ENCODE measurements at regions not wholly inside any gene's neighbourhood (a gene's known extent, or its start where the extent isn't known, plus 50 kb on each side); places are given as distances from the start of the nearest gene placed in this dataset.

GRCh38 chr1:58089898-58090534 is 456.5 kb downstream of the OMA1 start:
- H3K9me3 ChIP-seq (ENCODE audit: low read depth, low read length), result no peaks in the 10 kb centered on the region
- no peak overlapping the region for H3K4me3 ChIP-seq (ENCODE audit: insufficient read depth, low read length)
- no peak overlapping the region for H3K4me2 ChIP-seq (ENCODE audit: insufficient read depth, low read length)
- H4K20me1 ChIP-seq (ENCODE audit: insufficient read depth, low read length), result no peaks in the 10 kb centered on the region
- H3K27ac ChIP-seq (ENCODE audit: low read depth, low read length), result no peak overlapping the region
- H3K27me3 ChIP-seq (ENCODE audit: insufficient read depth, low read length), result no peaks in the 10 kb centered on the region
- TF ChIP-seq, protein P1, sequence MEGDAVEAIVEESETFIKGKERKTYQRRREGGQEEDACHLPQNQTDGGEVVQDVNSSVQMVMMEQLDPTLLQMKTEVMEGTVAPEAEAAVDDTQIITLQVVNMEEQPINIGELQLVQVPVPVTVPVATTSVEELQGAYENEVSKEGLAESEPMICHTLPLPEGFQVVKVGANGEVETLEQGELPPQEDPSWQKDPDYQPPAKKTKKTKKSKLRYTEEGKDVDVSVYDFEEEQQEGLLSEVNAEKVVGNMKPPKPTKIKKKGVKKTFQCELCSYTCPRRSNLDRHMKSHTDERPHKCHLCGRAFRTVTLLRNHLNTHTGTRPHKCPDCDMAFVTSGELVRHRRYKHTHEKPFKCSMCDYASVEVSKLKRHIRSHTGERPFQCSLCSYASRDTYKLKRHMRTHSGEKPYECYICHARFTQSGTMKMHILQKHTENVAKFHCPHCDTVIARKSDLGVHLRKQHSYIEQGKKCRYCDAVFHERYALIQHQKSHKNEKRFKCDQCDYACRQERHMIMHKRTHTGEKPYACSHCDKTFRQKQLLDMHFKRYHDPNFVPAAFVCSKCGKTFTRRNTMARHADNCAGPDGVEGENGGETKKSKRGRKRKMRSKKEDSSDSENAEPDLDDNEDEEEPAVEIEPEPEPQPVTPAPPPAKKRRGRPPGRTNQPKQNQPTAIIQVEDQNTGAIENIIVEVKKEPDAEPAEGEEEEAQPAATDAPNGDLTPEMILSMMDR (IDR thresholded peaks at IDR 0.05; ENCODE audit: extremely low read depth, low read depth, low read length), result no peak
- no peaks in the 10 kb centered on the region for H3K36me3 ChIP-seq (ENCODE audit: insufficient read depth, low read length)
- no peak overlapping the region for H2AFZ ChIP-seq (ENCODE audit: low read length)
- H3K79me2 ChIP-seq (ENCODE audit: insufficient read depth, low read length), result no peaks in the 10 kb centered on the region
- H3K4me1 ChIP-seq (ENCODE audit: insufficient read depth, low read length), result no peaks in the 10 kb centered on the region
- no peak for DNase-seq (ENCODE audit: insufficient read length, low spot score, missing footprints)

GRCh38 chr1:58084266-58084665 is 462.3 kb downstream of the OMA1 start:
- TF ChIP-seq, protein P1 (IDR thresholded peaks at IDR 0.05; ENCODE audit: extremely low read depth, low read depth, low read length), result no peak
- no peak overlapping the region for H2AFZ ChIP-seq (ENCODE audit: low read length)
- H3K9me3 ChIP-seq (ENCODE audit: low read depth, low read length), result no peaks in the 10 kb centered on the region
- no peaks in the 10 kb centered on the region for H3K27me3 ChIP-seq (ENCODE audit: insufficient read depth, low read length)
- no peaks in the 10 kb centered on the region for H3K36me3 ChIP-seq (ENCODE audit: insufficient read depth, low read length)
- H3K4me2 ChIP-seq (ENCODE audit: insufficient read depth, low read length), result no peak overlapping the region
- no peak for DNase-seq (ENCODE audit: insufficient read length, low spot score, missing footprints)
- H3K4me3 ChIP-seq (ENCODE audit: insufficient read depth, low read length), result no peak overlapping the region
- no peaks in the 10 kb centered on the region for H3K79me2 ChIP-seq (ENCODE audit: insufficient read depth, low read length)
- H3K4me1 ChIP-seq (ENCODE audit: insufficient read depth, low read length), result no peaks in the 10 kb centered on the region
- no peaks in the 10 kb centered on the region for H4K20me1 ChIP-seq (ENCODE audit: insufficient read depth, low read length)
- no peak overlapping the region for H3K27ac ChIP-seq (ENCODE audit: low read depth, low read length)

GRCh38 chr1:58082596-58082995 is 463.9 kb downstream of the OMA1 start:
- no peak overlapping the region for H3K27ac ChIP-seq (ENCODE audit: low read depth, low read length)
- no peak overlapping the region for H3K4me2 ChIP-seq (ENCODE audit: insufficient read depth, low read length)
- H3K79me2 ChIP-seq (ENCODE audit: insufficient read depth, low read length), result no peaks in the 10 kb centered on the region
- no peaks in the 10 kb centered on the region for H3K27me3 ChIP-seq (ENCODE audit: insufficient read depth, low read length)
- no peaks in the 10 kb centered on the region for H3K4me1 ChIP-seq (ENCODE audit: insufficient read depth, low read length)
- no peaks in the 10 kb centered on the region for H4K20me1 ChIP-seq (ENCODE audit: insufficient read depth, low read length)
- no peaks in the 10 kb centered on the region for H3K9me3 ChIP-seq (ENCODE audit: low read depth, low read length)
- H3K4me3 ChIP-seq (ENCODE audit: insufficient read depth, low read length), result no peak overlapping the region
- DNase-seq (ENCODE audit: insufficient read length, low spot score, missing footprints), result peak; percentile 29
- no peaks in the 10 kb centered on the region for H3K36me3 ChIP-seq (ENCODE audit: insufficient read depth, low read length)
- no peak overlapping the region for H2AFZ ChIP-seq (ENCODE audit: low read length)
- TF ChIP-seq, protein P1 (IDR thresholded peaks at IDR 0.05; ENCODE audit: extremely low read depth, low read depth, low read length), result no peak

DNA sequence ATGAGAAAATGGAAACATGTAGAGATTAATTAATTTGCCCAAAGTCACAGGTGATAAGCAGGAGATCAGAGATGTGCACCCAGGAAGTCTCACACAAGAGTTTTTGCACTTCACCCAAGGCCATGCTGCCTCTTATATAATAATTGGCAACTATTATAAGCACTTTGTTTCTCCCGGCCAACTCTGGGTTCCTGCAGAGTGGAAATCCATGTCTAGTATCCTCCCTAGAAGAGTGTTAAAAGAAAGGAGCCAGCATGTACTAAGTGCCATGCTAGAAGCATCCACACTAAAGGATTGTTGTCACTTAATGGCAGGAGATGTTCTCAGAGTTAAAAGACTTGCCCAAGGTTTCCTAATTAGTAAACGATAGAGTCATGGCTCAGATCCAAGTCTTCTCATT is 470.3 kb downstream of the OMA1 start:
- TF ChIP-seq, protein P1 (IDR thresholded peaks at IDR 0.05; ENCODE audit: extremely low read depth, low read depth, low read length), result no peak
- H2AFZ ChIP-seq (ENCODE audit: low read length), result no peak overlapping the region
- H3K27me3 ChIP-seq (ENCODE audit: insufficient read depth, low read length), result no peaks in the 10 kb centered on the region
- no peak overlapping the region for H3K4me3 ChIP-seq (ENCODE audit: insufficient read depth, low read length)
- no peaks in the 10 kb centered on the region for H3K36me3 ChIP-seq (ENCODE audit: insufficient read depth, low read length)
- H3K4me1 ChIP-seq (ENCODE audit: insufficient read depth, low read length), result no peaks in the 10 kb centered on the region
- H3K9me3 ChIP-seq (ENCODE audit: low read depth, low read length), result no peaks in the 10 kb centered on the region
- H3K4me2 ChIP-seq (ENCODE audit: insufficient read depth, low read length), result no peak overlapping the region
- H3K79me2 ChIP-seq (ENCODE audit: insufficient read depth, low read length), result no peaks in the 10 kb centered on the region
- no peak for DNase-seq (ENCODE audit: insufficient read length, low spot score, missing footprints)
- no peaks in the 10 kb centered on the region for H4K20me1 ChIP-seq (ENCODE audit: insufficient read depth, low read length)
- H3K27ac ChIP-seq (ENCODE audit: low read depth, low read length), result no peak overlapping the region
